GM12878 (cell line): ENCODE measurements at regions not wholly inside any gene's neighbourhood (a gene's known extent, or its start where the extent isn't known, plus 50 kb on each side); places are given as distances from the start of the nearest gene placed in this dataset.

ENCODE experiments used
- ATAC-seq: fragments of 200-7000 bp; cut with Tn5 transposase; 3 replicates; pipeline ENCODE4 v1.9.1; 2020; ENCODE audit warnings: mild to moderate bottlenecking, moderate library complexity
- BruUV-seq: library from RNA; stranded (reverse); fragments of 400-500 nt; replicated peaks from 2 replicates; lab custom pipeline; 2021; lab: Mats Ljungman, UMichigan
- CTCF ChIA-PET: fragments of 300-600 bp; sonication (Branson Sonifier 250); formaldehyde crosslinking; extraction: SDS; loops from one replicate; lab custom pipeline; 2021; ENCODE audit warnings: inconsistent platforms; lab: Yijun Ruan, JAX
- POLR2A ChIA-PET: fragments of 350-600 bp; formaldehyde crosslinking; extraction: SDS; loops from one replicate; lab custom pipeline; 2021; ENCODE audit warnings: inconsistent platforms; lab: Charles Lee
- RAD21 ChIA-PET: fragments of 300-600 bp; sonication (Branson Sonifier 250); formaldehyde crosslinking; loops from one replicate; lab custom pipeline; 2023; ENCODE audit warnings: antibody characterized with exemption; ENCODE audit not compliant: unreplicated experiment; lab: Charles Lee
- SMC1A ChIA-PET: fragments of 300-600 bp; sonication (Branson Sonifier 250); formaldehyde crosslinking; loops from one replicate; lab custom pipeline; 2023; ENCODE audit not compliant: unreplicated experiment, uncharacterized antibody; lab: Charles Lee
- DNase-seq: peaks from one replicate; pipeline ENCODE4 v3.0.0-alpha.2; 2011; ENCODE audit warnings: low read depth, low spot score
- FAIRE-seq: peaks from 3 replicates; lab custom pipeline; 2011; peaks lifted over from hg19 to GRCh38; lab: Jason Lieb, UNC
- H2AFZ ChIP-seq: 2 replicates; pipeline ENCODE4 v1.6.0; 2011; ENCODE audit warnings: low read depth, low read length, control low read depth; ENCODE audit not compliant: control insufficient read depth
- H3K27ac ChIP-seq: 2 replicates; pipeline ENCODE4 v1.5.1; 2011; ENCODE audit warnings: control low read depth; ENCODE audit not compliant: control insufficient read depth, insufficient read depth
- H3K27me3 ChIP-seq, 2 experiments: replicated peaks in 1 of 2; 2 replicates each; pipeline versions ENCODE4 v1.6.0 to v1.6.1; 2011; ENCODE audit warnings: low read length in 1 of 2; ENCODE audit not compliant: control insufficient read depth in 2 of 2, insufficient read depth in 2 of 2
- H3K36me3 ChIP-seq, 2 experiments: 2 replicates each; pipeline ENCODE4 v1.5.1; 2011; ENCODE audit warnings: low read length in 1 of 2; ENCODE audit not compliant: control insufficient read depth in 2 of 2, insufficient read depth in 2 of 2
- H3K4me1 ChIP-seq: 2 replicates; pipeline ENCODE4 v1.6.1; 2011; ENCODE audit warnings: mild to moderate bottlenecking, low read length, moderate library complexity, mixed read lengths; ENCODE audit not compliant: control insufficient read depth, insufficient read depth
- H3K4me2 ChIP-seq: 2 replicates; pipeline ENCODE4 v1.6.0; 2011; ENCODE audit warnings: control low read depth; ENCODE audit not compliant: control insufficient read depth, insufficient read depth
- H3K4me3 ChIP-seq: fragments of 200-600 bp; sonication (generic); 2 replicates; pipeline ENCODE4 v1.5.1; 2016
- H3K79me2 ChIP-seq: 2 replicates; pipeline ENCODE4 v1.6.0; 2011; ENCODE audit warnings: low read length; ENCODE audit not compliant: control insufficient read depth, insufficient read depth
- H3K9ac ChIP-seq: 2 replicates; pipeline ENCODE4 v1.8.0; 2011; ENCODE audit warnings: low read length, control low read depth, mixed read lengths; ENCODE audit not compliant: control insufficient read depth, insufficient read depth
- H3K9me3 ChIP-seq: replicated peaks from 3 replicates; pipeline ENCODE4 v1.5.1; 2011; ENCODE audit warnings: mild to moderate bottlenecking, low read length; ENCODE audit not compliant: control insufficient read depth, insufficient read depth
- H4K20me1 ChIP-seq: 2 replicates; pipeline ENCODE4 v1.6.0; 2011; ENCODE audit not compliant: control insufficient read depth, insufficient read depth
- BACH1 ChIP-seq: fragments of 450-650 bp; IDR thresholded peaks from 2 replicates; pipeline ENCODE4 v1.6.1; 2017; ENCODE audit warnings: mild to moderate bottlenecking, borderline replicate concordance
- BHLHE40 ChIP-seq, 2 experiments: fragments of 450-650 bp in 1 of 2; IDR thresholded peaks; 2 replicates each; pipeline ENCODE4 v1.6.1; 2011 to 2017; ENCODE audit warnings: low read depth in 2 of 2, borderline replicate concordance in 1 of 2, improper control_type of control experiment in 1 of 2, low read length in 1 of 2, mild to moderate bottlenecking in 1 of 2
- IKZF2 ChIP-seq, 2 experiments: fragments of 450-650 bp; IDR thresholded peaks; 2 replicates each; pipeline ENCODE4 v1.6.1; 2017; ENCODE audit warnings: mild to moderate bottlenecking in 2 of 2, moderate library complexity in 2 of 2
- PKNOX1 ChIP-seq: fragments of 450-650 bp; IDR thresholded peaks from 2 replicates; pipeline ENCODE4 v1.6.1; 2016; ENCODE audit warnings: mild to moderate bottlenecking
- POLR2AphosphoS2 ChIP-seq: IDR thresholded peaks from 2 replicates; pipeline ENCODE4 v1.6.1; 2011; ENCODE audit warnings: low read depth, mild to moderate bottlenecking, low read length, improper control_type of control experiment, moderate library complexity
- RB1 ChIP-seq: fragments of 450-650 bp; formaldehyde crosslinking; IDR thresholded peaks from 2 replicates; pipeline ENCODE4 v1.6.1; 2017; ENCODE audit warnings: mild to moderate bottlenecking, borderline replicate concordance
- RUNX3 ChIP-seq: IDR thresholded peaks from 2 replicates; pipeline ENCODE4 v1.6.1; 2012; ENCODE audit warnings: low read length, inconsistent platforms
- SMARCA5 ChIP-seq: fragments of 450-650 bp; IDR thresholded peaks from 2 replicates; pipeline ENCODE4 v1.6.1; 2017; ENCODE audit warnings: mild to moderate bottlenecking
- TBL1XR1 ChIP-seq: IDR thresholded peaks from 2 replicates; pipeline ENCODE4 v1.6.1; 2012; ENCODE audit warnings: low read depth, low read length, improper control_type of control experiment
- TCF12 ChIP-seq: IDR thresholded peaks from 2 replicates; pipeline ENCODE4 v1.6.1; 2011; ENCODE audit warnings: low read depth, mild to moderate bottlenecking, low read length
- ZNF217 ChIP-seq: fragments of 450-650 bp; IDR thresholded peaks from 2 replicates; pipeline ENCODE4 v1.6.1; 2017; ENCODE audit warnings: antibody characterized with exemption, mild to moderate bottlenecking
- ZNF622 ChIP-seq: fragments of 450-650 bp; IDR thresholded peaks from 2 replicates; pipeline ENCODE4 v1.6.1; 2017; ENCODE audit warnings: mild to moderate bottlenecking, inconsistent platforms
- ZNF687 ChIP-seq: fragments of 450-650 bp; IDR thresholded peaks from 2 replicates; pipeline ENCODE4 v1.6.1; 2017; ENCODE audit warnings: mild to moderate bottlenecking, moderate library complexity
- in situ Hi-C: fragments of 300-500 bp; cut with MboI; formaldehyde crosslinking; loops from 9 replicates; pipeline ENCODE4 v1.14.3; 2018; ENCODE audit warnings: mixed read lengths
- intact Hi-C: fragments of 100-400 bp; cut with micrococcal nuclease; formaldehyde crosslinking; loops from one replicate; pipeline ENCODE4 v1.14.2; 2022; ENCODE audit not compliant: unreplicated experiment
- TF ChIP-seq, protein P1 (sequence below): fragments of 450-650 bp; IDR thresholded peaks from 2 replicates; pipeline ENCODE4 v1.6.1; 2017; ENCODE audit warnings: antibody characterized with exemption, mild to moderate bottlenecking, moderate library complexity
- TF ChIP-seq, protein P2 (sequence below): fragments of 450-650 bp; IDR thresholded peaks from 2 replicates; pipeline ENCODE4 v1.6.1; 2016; ENCODE audit warnings: mild to moderate bottlenecking, moderate library complexity, borderline replicate concordance

- ATAC-seq (no peak), FAIRE-seq (no peak), DNase-seq (no peak)
- CTCF ChIA-PET: no interaction called here
- SMC1A ChIA-PET: no interaction called here
- Histone ChIP-seq H3K4me3 (no peak overlapping the region), H3K36me3 (no peaks in the 10 kb centered on the region), H3K4me1 (no peaks in the 10 kb centered on the region), H3K27me3 (no peaks in the 10 kb centered on the region), H3K9ac (no peak overlapping the region), H3K79me2 (no peaks in the 10 kb centered on the region), H3K9me3 (peaks cover 2% of the 10 kb centered on the region; the same call in 1 of the 3 replicates), H4K20me1 (no peaks in the 10 kb centered on the region), H3K4me2 (no peak overlapping the region), H3K27ac (no peak overlapping the region), H2AFZ (no peak overlapping the region)
- TF ChIP-seq, protein P1, sequence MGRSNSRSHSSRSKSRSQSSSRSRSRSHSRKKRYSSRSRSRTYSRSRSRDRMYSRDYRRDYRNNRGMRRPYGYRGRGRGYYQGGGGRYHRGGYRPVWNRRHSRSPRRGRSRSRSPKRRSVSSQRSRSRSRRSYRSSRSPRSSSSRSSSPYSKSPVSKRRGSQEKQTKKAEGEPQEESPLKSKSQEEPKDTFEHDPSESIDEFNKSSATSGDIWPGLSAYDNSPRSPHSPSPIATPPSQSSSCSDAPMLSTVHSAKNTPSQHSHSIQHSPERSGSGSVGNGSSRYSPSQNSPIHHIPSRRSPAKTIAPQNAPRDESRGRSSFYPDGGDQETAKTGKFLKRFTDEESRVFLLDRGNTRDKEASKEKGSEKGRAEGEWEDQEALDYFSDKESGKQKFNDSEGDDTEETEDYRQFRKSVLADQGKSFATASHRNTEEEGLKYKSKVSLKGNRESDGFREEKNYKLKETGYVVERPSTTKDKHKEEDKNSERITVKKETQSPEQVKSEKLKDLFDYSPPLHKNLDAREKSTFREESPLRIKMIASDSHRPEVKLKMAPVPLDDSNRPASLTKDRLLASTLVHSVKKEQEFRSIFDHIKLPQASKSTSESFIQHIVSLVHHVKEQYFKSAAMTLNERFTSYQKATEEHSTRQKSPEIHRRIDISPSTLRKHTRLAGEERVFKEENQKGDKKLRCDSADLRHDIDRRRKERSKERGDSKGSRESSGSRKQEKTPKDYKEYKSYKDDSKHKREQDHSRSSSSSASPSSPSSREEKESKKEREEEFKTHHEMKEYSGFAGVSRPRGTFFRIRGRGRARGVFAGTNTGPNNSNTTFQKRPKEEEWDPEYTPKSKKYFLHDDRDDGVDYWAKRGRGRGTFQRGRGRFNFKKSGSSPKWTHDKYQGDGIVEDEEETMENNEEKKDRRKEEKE: no peak
- TF ChIP-seq ZNF687 (no peak), BHLHE40 (IDR thresholded peaks at IDR 0.05; ENCODE audit: borderline replicate concordance in 1 of 2, low read depth in 2 of 2, low read length in 1 of 2) (no peak), ZNF622 (no peak), PKNOX1 (no peak), SMARCA5 (no peak), ZNF217 (no peak), TBL1XR1 (no peak), POLR2AphosphoS2 (no peak), TCF12 (no peak), RB1 (no peak), RUNX3 (no peak), IKZF2 (IDR thresholded peaks at IDR 0.05) (no peak), BACH1 (no peak)
- TF ChIP-seq, protein P2, sequence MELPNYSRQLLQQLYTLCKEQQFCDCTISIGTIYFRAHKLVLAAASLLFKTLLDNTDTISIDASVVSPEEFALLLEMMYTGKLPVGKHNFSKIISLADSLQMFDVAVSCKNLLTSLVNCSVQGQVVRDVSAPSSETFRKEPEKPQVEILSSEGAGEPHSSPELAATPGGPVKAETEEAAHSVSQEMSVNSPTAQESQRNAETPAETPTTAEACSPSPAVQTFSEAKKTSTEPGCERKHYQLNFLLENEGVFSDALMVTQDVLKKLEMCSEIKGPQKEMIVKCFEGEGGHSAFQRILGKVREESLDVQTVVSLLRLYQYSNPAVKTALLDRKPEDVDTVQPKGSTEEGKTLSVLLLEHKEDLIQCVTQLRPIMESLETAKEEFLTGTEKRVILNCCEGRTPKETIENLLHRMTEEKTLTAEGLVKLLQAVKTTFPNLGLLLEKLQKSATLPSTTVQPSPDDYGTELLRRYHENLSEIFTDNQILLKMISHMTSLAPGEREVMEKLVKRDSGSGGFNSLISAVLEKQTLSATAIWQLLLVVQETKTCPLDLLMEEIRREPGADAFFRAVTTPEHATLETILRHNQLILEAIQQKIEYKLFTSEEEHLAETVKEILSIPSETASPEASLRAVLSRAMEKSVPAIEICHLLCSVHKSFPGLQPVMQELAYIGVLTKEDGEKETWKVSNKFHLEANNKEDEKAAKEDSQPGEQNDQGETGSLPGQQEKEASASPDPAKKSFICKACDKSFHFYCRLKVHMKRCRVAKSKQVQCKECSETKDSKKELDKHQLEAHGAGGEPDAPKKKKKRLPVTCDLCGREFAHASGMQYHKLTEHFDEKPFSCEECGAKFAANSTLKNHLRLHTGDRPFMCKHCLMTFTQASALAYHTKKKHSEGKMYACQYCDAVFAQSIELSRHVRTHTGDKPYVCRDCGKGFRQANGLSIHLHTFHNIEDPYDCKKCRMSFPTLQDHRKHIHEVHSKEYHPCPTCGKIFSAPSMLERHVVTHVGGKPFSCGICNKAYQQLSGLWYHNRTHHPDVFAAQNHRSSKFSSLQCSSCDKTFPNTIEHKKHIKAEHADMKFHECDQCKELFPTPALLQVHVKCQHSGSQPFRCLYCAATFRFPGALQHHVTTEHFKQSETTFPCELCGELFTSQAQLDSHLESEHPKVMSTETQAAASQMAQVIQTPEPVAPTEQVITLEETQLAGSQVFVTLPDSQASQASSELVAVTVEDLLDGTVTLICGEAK: no peak
- in situ Hi-C loops: no loop called here
- POLR2A ChIA-PET: no interaction called here
- intact Hi-C loops: no loop called here
- RAD21 ChIA-PET: no interaction called here
- BruUV-seq: no TSS peak
These were observed 1981.5 kb downstream of the TP53TG3F start for GRCh38 chr16:35440875-35441274.
